Stomach (tissue), 4 donors: ENCODE measurements at regions not wholly inside any gene's neighbourhood (a gene's known extent, or its start where the extent isn't known, plus 50 kb on each side); places are given as distances from the start of the nearest gene placed in this dataset.

Experiments used
- CTCF ChIP-seq, 7 experiments: fragments of 450-650 bp in 4 of 7; fragments of 200-600 bp in 3 of 7; sonication (generic) in 3 of 7; IDR thresholded peaks; one replicate each; pipeline ENCODE4 v1.5.1; 2016 to 2019; ENCODE audit warnings: antibody characterized with exemption in 7 of 7, control low read depth in 2 of 7, mild to moderate bottlenecking in 1 of 7
- POLR2A ChIP-seq, 4 donors: fragments of 450-650 bp; IDR thresholded peaks; one replicate each; pipeline ENCODE4 v1.6.1; 2016; ENCODE audit warnings: antibody characterized with exemption in 4 of 4, control low read depth in 2 of 4, mild to moderate bottlenecking in 1 of 4, moderate library complexity in 1 of 4

- no peak for TF ChIP-seq CTCF (IDR thresholded peaks at IDR 0.05)
- no peak for TF ChIP-seq POLR2A (IDR thresholded peaks at IDR 0.05)
Measured at GRCh38 chr9:115599898-115600297, 481.9 kb upstream of the TNC start.
